G401 (cell line): ENCODE measurements at regions not wholly inside any gene's neighbourhood (a gene's known extent, or its start where the extent isn't known, plus 50 kb on each side); places are given as distances from the start of the nearest gene placed in this dataset.
"Not testable (repeated sequence)": the region's sequence is repeated elsewhere in the genome, so short reads cannot be mapped to it uniquely, and the experiment has no call there.

ENCODE experiments used
- DNase-seq: peaks from one replicate; pipeline ENCODE4 v3.0.0-alpha.2; 2015; ENCODE audit warnings: low spot score
- in situ Hi-C: cut with HindIII; loops from 2 replicates; pipeline ENCODE4 v1.10.0; 2016; ENCODE audit warnings: low sequenced_read_pairs, mixed read lengths

DNA sequence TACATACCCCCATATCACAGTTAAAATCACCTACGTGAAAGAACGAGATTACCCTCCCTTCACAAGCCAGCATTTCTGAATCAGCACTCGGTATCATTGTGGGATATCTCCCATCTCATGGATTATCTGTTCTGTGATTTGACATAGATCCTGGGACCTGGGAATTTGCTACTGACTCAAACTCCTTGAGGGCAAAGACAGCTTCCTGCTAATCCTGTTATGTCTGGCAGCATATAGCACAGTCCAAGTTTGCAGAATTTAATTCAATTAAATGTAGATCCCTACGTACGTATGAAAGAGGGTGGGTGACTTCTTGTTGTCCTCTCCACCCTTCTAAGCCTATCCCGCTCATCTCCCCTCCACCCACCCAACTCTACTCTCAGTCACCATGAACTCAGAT, 476.5 kb downstream of the KLF5 start:
- in situ Hi-C loops = no loop called here
- no peak for DNase-seq

DNA sequence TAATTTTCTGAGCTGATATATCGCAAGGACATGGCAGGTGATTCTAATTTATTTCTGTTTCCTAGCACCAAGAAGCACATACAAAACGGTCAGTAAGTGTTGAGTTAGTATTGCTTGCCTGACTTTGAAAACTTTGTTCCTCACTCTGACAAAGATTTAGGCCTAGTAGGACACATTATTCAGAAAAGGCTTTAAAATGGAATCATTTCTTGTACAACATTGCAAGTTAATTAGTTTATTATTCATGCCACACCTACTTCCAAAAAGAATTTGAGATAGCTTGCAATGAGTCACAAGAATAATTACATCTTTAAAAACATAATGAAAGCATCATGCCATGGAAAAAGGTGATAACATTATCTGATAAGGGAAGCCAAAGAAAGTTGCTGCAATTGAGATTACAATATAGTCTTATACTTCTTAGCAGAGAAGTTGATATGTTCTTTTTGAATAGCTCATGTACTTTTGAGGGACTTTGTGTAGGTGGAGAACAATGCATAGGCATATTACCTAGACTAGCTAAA, 474.2 kb downstream of the KLF5 start:
- no peak for DNase-seq
- in situ Hi-C loops = no loop called here

DNA sequence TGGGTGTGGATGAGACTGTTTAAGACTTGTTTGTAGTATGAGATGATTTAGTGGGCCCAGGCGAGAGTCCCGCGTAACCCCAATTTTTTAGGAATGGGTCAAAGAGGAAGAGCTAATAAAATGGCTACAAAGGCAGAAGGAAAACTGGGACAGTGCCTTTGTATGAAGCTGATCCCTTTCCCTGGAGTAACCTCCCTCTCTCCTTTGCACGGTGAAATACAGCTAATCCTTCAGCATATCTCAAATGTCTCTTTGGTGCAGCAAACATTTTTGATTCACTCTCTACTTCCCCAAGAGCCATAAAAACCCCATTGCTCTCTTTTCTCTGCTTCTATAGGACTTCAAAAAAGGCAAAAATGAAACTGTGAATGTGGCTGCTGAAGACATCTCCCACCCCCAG, 473.8 kb downstream of the KLF5 start:
- DNase-seq = no peak
- in situ Hi-C loops = no loop called here

DNA sequence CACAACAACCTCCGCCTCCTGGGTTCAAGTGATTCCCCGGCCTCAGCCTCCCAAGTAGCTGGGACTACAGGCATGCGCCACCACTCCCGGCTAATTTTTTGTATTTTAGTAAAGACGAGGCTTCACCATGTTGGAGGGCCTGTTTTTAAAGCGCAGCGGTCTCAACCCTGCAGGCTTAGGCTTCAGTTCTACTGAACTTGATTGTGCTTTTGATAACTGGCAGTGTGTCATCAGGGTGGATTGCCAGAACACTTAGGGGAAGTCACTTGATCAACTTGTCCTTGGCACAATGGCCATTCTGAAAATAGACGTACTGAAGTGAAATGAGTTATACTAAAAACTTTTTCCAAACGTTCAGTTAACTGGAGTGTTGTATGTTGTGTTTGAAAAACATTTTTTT, 472.2 kb downstream of the KLF5 start:
- no peak for DNase-seq
- in situ Hi-C loops = no loop called here

DNA sequence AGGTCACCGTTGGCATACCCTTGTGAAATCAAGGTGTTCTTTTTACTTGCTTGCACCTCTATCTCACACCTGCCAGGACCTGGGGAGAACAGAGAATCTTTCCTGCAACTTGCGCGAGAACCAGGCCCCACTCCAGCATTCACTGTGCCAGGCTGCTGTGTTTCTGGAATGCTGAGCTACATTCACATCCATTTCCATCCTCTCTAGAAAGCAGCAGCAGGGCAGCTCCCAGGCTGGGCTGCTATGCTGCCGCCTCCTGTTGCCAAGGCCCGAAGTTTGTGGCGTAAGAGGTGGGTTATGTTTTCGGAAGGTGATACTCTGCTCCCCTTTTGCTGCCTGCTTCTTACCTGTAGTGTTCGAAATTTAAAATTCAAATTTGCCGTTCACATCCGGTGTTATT, 464.1 kb downstream of the KLF5 start:
- in situ Hi-C loops = no loop called here
- no peak for DNase-seq

DNA sequence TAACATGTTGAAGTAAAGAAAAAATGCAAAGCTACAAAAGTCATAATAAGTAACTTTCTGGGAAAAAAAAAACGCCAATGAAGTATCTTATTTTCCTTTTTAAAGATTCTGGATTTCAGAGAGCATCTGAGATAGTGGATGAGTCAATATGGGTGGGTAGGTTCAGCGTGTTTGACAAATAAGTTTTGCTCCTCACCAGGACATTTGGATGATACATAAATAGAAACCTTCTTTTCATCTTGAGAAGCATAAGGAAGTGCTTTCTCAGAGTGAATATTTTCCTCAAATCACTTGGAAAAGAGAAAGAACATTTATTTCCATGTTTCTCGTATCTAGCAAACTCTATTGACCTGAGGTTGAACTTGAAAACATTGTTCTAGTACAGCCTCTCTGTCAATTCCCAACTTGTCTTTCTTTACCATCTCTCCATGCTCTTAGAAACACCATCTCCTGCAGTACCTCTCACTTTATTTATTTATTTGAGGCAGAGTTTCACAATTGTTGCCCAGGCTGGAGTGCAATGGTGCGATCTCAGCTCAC, 463.2 kb downstream of the KLF5 start:
- no peak for DNase-seq
- in situ Hi-C loops = no loop called here

DNA sequence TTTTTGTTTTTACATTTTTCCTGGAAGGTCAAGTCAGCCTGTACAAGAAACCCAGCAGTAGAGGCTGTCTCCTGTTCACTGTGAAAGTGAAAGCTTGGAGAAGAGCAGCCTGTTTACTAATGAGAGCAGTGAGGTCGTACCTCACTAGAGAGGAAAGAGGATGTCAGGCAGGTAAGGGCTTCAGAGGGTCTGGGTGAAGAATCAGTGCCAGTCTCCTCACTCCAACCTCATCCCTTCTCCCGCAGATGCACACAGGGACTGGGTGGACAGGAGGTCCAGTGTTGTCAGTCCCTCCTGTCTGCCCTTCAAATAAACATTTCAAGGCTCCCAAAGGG, 462.5 kb downstream of the KLF5 start:
- in situ Hi-C loops = no loop called here
- no peak for DNase-seq

DNA sequence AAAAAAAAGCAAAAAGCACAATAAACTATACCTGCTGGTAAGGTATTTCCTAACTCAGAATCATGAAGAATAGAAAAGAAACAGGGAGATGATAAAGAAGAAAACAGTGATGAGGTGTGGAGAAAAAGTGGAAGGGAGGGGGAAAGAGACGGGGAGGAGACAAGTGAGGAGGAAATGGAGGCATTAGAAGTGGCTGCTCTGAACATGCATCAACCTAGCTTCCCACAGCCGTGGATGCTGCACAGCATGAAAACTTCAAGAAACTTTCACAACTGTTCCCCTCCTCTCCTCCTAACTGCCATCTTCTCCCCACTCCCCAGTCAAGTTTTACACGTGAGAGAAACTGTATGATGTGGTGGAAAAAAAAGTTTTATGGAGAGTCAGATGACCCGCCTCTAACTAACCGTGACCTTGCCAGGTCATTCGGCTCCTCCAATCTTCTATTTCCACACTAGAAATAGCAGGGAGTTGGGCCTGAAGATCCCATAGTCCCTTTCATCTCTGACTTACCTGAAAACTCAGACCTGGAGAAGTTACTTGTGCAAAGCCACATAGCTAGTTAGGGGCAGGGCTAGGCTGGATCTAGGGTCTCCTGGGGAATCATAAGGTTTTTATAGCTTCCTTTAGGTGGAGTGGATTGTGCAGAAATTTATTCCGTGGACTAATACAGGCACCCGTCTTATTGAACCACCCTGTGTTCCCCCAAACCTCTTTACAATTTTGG, 461.9 kb downstream of the KLF5 start:
- in situ Hi-C loops = no loop called here

DNA sequence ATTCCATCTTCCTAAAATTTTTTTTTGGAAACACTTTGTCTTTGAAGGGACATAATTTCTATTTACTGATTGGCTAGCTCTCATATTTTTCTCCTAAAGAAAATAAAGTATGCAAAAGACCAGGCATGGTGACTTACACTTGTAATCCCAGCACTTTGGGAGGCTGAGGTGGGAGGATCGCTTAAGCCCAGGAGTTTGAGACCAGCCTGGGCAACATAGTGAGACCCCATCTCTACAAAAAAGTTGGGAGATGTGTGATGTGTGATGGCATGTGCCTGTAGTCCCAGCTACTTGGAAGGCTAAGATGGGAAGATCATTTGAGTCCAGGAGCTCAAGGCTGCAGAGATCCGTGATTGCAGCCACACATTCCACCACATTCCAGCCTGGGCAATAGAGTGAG, 461.3 kb downstream of the KLF5 start:
- DNase-seq, in situ Hi-C loops: not testable (repeated sequence)

More for the DNA sequence above, 461.9 kb downstream of the KLF5 start:
- DNase-seq = no peak

DNA sequence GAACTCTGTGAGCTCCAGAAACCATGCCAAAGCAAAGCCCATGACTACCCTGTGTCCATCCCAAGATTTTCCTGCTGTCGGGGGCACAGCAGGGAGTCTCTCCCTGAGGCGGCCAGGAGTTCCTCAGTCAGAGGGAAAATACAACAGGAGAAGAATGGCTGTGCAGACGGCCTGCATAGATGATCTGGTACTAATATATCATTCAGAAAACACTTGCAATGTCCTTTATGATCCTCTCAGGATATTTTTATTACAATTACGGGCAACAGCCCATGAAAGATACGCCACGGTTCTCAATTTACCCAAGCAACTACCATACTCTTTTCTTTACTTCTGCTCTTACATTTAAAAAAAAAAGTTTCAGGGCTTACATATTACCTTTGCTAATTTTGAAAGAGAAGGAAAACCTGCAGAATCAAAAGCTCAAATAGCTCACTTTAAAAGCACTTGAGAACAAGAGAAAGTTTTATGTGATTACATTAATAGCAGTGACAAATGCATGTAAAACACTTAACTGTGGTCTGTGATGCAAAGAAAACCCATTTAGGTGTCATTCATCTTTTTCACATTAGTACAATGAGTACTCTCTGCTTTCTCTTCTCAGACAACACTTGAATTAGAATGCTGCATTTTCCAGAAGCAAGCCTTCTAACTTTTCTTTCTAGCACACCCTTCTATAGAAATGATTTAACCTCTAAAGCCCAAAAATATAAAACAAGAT, 460.8 kb downstream of the KLF5 start:
- in situ Hi-C loops = no loop called here
- no peak for DNase-seq

DNA sequence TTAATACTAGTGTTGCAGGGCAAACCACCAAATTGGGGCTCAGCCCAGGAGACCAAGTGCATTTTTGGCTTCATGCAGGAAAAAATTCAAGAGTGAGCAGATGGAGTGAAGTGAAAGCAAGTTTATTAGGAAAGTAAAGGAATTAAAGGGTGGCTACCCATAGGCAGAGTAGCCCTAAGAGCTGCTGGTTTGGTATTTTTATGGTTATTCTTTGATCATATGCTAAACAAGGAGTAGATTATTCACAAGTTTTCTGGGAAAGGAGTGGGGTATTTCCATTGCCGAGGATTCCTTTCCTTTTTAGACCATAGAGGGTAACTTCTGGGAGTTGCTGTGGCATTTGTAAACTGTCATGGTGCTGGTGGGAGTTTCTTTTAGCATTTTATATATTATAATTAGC, 459.0 kb downstream of the KLF5 start:
- in situ Hi-C loops = no loop called here
- DNase-seq = no peak

DNA sequence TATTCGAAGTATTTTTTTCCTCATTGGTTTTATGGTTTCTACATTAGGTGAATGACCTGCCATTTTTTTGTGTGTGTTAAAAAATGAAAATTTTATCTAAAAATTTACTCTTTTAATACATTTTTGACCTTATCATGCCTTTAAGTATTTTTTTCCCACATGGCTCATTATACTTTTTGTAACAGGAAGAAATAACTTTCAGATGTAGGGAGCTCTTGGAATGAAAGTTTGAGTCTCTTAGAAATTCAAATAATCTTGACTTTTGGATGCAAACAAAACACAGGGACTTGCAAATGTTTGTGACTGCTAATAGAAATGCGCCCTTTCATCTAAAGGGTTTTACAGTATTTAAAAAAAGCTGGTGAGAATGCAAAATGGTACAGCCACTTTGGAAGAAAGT, 457.9 kb downstream of the KLF5 start:
- in situ Hi-C loops = no loop called here

DNA sequence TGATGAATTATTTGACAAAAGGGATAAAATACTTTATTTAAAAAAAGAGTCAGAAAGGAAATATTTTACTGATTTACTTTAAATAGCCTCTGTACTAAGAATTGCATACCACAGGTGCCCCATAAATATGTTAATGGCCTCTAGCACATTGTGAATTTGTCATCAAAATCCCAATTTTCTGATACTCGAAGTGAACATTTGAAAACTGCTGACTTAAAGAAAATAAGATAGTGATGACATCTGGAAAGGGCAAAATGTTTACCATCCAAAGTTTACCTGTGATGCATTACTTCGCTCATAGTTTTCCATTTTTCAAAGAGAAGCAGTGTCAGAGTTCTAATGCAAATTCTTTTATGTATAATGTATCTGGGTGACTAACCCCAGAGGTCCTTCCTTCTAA, 455.4 kb downstream of the KLF5 start:
- no peak for DNase-seq
- in situ Hi-C loops = no loop called here

More for the DNA sequence above, 457.9 kb downstream of the KLF5 start:
- no peak for DNase-seq

DNA sequence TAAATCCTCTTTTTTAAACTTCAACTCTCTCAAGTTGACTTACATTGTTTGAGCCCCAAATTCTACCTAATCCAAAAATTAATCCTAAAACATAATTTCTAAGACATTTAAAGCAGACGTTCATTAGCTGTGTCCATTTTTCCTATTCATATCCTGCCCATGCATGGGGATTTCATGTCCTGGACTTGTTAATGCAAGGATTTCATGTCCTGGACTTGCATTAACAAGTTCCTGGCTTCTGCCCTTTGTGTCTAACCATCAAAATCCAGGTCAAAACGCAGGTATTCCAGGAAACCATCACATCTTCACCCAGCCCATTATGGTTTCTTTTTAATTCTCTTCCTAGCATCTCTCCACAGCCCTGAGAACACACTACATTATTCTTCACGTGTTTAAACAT, 454.9 kb downstream of the KLF5 start:
- no peak for DNase-seq
- in situ Hi-C loops = no loop called here

DNA sequence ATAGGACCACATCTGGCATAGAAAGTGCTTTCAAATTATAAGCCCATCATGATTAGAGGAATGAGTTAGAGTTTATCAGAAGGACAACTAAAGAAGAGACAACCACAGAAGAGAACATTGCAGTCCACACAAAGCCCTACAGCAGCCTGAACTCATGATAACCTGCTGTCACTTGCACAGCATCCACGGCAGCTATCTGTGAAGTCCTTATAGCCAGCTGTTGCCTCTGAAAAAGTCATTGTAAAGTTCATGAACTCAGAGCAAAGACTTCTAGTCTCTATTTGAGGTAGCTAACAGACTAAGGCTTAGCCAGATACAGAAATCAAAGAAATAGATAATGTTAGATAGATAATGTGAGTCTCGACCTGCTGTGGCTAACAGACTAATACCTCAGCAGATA, 450.0 kb downstream of the KLF5 start:
- no peak for DNase-seq
- in situ Hi-C loops = no loop called here

DNA sequence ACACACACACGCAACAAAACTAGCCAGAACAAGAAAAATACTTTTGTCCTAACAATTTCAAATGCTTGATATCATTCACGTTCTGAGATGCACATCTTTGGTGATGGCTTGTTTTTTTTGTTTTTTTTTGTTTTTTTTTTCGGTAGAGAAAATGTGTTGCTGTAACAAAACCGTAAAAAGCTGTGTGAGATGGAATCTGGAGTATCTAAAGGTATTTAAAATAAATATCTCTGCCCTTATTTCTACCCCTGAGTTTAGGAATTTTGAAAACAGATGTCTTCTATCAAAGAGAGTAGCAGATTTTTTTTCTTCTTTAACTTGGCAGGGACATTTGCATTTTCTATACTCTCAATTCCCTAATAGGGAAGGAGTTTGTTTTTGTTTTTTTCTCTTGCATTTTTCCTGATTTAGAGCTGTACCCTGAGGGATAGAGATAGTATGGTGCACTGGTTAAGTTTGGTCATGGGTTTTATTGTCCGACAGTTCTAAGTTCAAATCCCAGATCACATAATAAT, 446.6 kb downstream of the KLF5 start:
- no peak for DNase-seq
- in situ Hi-C loops = no loop called here

DNA sequence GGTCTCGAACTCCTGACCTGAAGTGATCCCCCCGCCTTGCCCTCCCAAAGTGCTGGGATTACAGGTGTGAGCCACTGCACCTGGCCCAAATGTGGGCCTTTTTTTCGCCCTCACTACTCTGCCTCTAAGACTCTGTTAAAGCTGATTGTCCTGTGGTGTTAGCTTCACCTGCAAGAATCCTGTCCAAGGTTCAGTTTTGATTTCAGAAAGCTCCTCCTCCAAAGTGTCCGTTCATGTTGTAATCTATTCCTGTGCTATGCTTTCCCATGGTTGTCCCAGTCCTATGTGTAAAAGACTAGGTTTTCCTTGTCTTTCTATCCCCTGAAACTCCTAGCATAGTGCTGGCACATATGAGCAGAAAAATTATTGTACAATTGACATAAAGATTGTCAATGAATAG, 440.9 kb downstream of the KLF5 start:
- in situ Hi-C loops = no loop called here
- DNase-seq = no peak

DNA sequence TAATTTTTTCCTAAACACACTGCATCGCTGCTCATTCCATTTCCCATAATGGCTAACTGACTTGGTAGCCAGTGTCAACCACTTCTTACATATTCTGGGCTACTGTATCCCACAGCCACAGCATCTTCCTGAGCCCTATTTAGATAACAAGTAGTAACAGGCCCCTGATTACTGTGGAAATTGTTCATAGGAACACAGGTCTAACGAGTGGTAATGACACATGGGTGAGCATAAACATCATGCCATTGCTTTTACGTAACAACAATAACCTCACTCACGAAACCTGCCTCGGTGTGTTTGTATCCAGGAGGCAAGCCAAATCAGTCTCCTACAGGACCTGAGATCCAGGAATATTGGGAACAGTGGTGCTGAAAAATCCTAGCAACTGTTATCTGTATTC, 438.6 kb downstream of the KLF5 start:
- no peak for DNase-seq
- in situ Hi-C loops = no loop called here

DNA sequence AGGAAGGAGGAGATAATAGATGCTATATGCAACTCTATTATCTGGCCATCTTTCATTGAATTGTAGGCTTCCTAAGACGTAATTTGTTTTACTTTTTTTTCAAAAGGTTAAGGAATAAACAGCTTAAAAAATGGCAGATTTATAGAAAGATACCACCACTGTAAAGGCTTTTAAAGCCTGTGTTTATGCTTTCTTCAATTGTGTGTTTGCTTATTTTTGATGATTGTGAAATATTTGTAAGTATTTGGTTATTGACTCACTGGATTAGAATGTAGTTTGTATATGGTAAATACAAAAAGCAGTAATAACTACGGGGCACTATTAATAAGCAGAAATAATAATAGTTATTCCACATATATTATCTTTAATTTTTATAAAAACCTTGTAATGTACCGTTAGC, 437.9 kb downstream of the KLF5 start:
- in situ Hi-C loops = no loop called here
- DNase-seq = no peak

DNA sequence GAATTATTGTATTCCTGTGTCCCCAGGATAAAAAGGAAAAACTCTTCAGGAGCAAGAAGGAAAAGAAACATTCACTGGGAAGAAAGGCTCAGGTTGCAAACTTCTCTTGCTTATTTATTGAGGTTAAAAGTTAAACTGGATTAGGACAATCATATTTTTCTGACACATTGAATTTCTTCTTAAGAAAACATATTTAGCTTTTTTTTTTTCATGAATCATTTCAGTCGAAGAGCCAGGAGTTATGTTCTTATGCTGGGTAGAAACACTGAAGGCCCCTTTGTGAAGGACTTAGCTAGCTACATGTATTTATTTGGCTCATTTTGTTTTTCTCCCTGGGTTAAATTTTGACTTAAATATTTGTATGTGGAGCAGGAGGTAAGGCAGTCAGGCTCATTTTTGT, 434.0 kb downstream of the KLF5 start:
- DNase-seq = no peak
- in situ Hi-C loops = no loop called here
